ENCODE measurements at regions not wholly inside any gene's neighbourhood (a gene's known extent, or its start where the extent isn't known, plus 50 kb on each side); places are given as distances from the start of the nearest gene placed in this dataset.

- no peak for DNase-seq (ENCODE audit: low spot score)
These were observed 275.1 kb downstream of the CDC5L start for GRCh38 chr6:44662461-44663121.

DNA sequence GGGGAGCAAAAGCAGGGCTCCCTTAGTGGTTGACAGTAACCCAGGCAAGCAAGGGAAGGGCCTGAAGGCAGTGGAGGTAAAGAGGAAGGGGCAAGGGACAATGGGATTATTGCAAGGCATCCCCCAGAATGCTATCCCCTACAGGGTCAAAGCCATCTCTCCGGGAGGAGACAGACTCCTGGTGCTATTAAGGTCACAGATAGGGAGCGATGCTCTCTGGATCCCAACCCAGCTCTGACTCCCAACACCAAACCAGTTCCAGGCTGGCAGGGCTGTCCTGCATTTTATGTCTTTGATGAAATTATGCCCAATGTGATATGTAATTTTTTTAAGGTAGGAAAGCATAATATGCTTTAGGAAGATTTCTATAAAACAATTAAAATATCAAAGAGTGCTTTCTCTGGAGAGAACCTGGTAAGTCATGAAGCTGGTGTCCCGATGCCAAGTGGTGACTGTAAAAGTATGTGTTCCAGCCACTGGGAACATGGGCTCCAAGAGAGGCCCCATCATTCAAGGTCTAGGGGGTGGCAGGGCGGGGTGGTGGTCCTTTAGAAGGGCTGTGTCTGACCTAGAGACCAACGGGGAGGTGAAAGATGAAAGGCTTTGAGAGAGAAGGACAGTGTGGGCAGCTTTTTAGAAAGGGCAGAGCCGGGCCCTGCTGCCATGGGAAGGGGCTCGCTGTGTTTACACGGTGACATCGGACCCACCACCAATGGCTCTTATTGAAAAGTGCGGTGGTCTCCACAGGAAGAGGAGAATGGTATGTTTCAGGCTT, 276.5 kb downstream of the CDC5L start:
- DNase-seq (ENCODE audit: low spot score): no peak

DNA sequence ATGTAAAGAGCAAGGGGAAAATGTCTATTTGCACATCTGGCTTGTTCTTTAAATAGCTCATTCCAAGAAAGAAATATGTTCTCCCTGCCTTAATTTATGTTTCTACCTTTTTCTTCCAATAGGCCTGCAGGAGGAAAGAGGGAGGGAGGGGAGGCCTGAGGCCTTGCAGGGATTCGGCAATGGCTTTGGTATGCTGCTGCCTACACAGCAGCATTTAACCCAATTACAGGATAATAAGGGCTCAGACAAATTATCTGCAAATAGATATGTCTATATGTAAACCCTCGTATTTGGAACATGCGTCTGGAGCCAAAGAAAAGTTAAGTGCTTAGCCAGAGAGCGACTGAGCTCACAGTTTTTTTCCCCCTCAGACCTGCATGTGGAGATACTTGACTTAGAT, 277.2 kb downstream of the CDC5L start:
- no peak for DNase-seq (ENCODE audit: low spot score)

DNA sequence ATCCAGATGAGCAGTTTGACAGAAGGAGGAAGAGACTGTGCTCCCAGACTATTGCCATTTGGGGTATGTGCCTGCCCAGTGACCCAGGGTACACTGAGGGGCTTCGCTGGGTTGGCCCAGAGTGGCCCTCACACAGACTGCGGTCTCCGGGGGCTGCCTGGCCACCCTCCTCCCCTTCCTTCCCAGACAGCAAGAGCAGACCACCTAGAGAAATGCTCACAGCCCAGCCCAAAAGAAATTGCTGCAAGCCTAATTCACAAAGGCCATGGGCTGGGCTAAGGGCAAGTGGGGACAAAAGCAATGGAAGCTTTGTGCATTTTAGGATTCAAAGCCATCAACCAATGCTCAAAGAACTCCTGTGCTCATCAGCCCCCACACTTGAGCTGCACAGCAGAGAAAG, 277.6 kb downstream of the CDC5L start:
- no peak for DNase-seq (ENCODE audit: low spot score)

GRCh38 chr6:44665683-44666082, 278.2 kb downstream of the CDC5L start:
- DNase-seq (ENCODE audit: low spot score): no peak

DNA sequence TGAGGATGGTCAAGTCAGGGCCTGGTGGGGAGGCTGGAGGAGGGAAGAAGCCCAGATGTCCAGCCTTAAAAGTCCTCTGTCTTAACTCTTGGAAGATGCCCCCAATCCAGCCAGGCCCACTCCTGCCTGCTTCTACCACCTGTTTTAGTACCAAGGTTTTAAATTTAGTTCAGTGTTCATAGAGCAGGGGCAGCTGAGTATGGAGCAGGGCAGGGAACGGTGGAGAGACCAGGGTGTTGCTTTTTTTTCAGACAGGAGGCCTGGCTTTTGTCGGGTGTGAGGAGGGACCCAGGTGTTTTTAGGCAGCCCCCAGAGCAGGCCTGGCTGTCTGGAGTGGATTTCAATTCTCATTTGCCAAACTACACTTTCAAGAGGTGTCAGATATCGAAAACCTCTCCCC, 278.8 kb downstream of the CDC5L start:
- DNase-seq (ENCODE audit: low spot score): no peak

DNA sequence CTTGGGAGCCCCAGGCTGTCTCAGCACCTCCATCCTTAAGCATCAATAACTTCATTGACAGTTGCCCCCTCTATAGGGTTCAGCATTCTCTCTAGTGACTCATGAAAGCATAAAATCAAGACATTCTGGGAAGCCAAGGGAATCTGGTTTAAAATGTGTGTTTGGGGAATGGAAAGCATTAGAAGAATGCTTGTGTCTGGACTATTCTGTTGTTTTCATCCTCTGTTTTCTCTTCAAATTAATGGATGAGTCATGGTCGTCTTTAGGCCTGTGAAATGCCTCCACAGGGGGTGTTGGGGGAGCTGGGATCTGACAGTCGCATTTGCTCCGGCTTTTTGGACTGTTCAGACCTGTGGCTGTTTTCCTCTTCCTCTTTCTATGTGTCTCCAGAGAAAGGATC, 279.7 kb downstream of the CDC5L start:
- no peak for DNase-seq (ENCODE audit: low spot score)

- DNase-seq (ENCODE audit: low spot score): no peak
These were observed 280.3 kb downstream of the CDC5L start for GRCh38 chr6:44667668-44668390.

GRCh38 chr6:44668391-44668930, 281.0 kb downstream of the CDC5L start:
- no peak for DNase-seq (ENCODE audit: low spot score)

DNA sequence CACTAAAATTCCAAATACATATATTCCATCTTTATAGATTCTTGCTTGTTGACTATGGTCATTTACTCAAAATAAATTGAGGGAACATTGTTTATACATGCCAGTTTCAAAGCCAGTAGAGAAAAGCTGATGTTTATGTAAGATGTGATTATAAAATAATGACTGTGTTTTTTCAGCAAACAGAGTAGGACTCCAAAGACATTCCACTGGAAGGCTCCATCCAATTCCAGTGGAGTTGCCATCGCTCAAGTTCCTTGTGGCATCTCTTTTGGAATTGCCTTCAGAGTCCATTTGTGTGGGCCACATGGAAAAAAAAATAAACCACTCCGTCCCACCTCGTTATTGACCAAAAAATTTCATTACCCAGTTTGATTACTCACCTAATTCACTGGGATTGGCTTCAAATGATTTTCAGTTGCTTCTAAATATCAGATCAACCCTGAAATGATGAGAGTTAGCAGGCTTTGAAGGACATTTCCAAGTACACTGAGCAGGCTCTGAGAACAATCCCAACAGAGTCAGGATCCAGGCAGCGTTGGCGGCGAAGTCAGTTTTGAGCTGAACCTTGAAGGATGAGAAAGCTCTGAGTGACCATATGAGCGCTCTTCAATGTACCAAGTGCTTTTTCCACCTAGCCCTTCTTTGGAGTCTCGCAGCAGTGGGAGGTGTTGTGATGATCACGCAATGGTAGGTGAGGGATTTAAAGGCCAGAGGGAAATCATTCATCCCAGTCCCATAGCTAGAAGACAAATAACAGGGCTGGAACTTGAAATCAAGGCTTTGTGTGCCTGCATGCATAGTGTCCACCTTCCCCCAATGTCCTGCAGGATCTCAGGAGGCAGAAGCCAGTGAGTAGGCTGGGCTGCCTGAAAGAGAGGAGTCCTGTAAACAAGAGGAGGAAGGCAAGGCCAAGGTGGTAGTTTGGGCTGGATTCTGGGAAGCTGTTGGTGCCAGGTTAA, 281.7 kb downstream of the CDC5L start:
- DNase-seq (ENCODE audit: low spot score): no peak

- DNase-seq (ENCODE audit: low spot score): no peak
These were observed 282.6 kb downstream of the CDC5L start for GRCh38 chr6:44670146-44670545.

DNA sequence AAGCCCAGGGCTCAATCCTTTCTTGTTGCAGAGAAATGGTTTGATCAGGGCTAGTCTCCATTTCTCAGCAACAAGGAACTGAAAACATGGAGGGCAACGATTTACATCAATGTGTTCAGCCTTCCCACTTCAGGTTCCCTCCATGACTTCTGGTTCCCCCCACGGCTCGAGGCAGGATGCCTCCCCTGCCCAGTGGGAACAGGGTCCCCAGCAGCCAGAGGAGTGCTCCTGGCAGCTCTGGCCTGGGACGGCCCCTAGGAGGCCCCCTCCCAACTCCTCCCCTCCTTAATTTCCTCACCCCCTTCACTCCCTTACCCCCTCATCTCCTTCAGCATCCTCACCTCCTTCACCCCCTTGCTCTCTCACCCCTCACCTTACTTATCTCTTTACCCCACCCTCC, 283.8 kb downstream of the CDC5L start:
- no peak for DNase-seq (ENCODE audit: low spot score)

DNA sequence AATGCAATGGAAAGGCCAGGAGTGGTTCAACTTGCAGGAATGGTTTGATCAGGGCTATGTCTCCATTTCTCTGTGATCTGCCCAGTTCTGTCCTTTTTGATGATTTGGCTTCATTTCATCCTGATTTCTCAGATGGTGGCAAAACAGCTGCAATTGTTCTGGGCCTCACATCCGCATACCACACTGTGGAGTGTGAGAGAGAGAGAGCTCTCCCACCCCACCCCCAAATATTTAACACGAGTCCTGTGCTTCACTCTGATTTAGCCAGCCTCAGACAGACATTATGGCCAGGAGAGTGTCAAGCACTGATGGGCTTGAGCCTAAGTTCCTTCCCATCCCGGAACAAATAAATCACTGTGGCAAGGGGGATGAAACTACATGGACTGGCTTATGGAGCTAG, 284.6 kb downstream of the CDC5L start:
- DNase-seq (ENCODE audit: low spot score): no peak

DNA sequence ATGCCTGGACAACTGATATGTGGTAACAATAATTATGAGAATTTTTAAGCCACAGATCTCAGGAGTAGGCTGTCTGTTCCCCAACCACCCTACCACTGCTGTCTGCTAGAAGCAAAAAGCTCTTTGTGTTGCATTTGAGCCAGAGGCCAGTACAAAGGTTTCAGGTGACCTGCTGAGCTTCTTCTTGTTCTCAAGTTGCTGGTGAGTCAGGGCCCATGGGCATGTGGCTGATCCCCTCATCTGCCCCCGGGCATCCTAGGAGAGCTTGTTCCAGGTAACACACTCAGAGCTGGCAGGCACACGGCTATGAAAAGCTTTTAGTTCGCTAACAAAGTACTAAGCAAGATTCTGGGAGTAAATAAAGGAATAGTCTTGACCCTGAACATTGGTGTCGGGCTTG, 285.3 kb downstream of the CDC5L start:
- DNase-seq (ENCODE audit: low spot score): no peak

DNA sequence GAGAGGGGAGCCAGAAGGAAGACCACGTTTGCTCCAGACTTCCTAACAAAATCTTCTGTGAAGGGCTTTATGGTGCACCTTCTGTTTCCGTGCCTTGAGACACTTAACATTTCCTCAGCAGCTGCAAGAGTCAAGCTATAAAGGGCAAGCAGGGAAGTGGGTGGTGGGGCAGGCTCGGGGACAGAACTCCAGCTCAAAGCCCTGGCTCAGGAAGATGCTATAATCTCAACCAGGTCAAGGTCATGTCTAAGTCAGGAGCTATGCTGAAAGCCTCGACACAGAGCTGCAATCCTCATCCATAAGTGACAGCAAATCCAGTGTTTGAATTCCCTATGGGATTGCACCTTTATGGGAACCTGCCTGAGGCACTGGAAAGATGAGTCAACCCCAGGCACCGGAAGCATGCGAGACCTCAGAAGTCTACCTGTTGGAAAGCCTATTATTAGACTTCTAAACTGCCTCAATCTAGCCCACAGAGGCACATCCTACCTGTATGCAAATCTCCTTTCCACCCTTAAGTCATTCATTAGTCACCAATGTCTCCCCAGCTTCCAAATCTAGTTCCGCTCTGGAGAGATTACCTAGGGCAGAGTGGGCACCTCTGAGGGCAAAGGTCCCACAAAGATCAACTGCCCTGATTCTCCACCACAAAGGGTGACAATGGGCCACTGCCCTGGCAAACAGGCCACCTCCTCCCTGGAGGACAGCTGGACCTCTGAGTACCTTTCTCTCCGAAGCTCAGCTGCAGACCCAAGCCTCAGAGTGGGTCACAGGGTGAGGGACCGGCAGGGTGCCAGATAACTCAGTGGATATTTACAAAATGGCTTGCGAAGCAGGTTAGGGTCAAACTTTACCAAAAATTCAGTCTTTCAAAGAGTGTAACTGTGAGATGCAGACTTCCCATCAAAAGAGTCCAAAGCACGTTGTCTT, 287.0 kb downstream of the CDC5L start:
- no peak for DNase-seq (ENCODE audit: low spot score)

GRCh38 chr6:44675449-44675848, 287.9 kb downstream of the CDC5L start:
- DNase-seq (ENCODE audit: low spot score): no peak

GRCh38 chr6:44676246-44676790, 288.8 kb downstream of the CDC5L start:
- DNase-seq (ENCODE audit: low spot score): no peak

DNA sequence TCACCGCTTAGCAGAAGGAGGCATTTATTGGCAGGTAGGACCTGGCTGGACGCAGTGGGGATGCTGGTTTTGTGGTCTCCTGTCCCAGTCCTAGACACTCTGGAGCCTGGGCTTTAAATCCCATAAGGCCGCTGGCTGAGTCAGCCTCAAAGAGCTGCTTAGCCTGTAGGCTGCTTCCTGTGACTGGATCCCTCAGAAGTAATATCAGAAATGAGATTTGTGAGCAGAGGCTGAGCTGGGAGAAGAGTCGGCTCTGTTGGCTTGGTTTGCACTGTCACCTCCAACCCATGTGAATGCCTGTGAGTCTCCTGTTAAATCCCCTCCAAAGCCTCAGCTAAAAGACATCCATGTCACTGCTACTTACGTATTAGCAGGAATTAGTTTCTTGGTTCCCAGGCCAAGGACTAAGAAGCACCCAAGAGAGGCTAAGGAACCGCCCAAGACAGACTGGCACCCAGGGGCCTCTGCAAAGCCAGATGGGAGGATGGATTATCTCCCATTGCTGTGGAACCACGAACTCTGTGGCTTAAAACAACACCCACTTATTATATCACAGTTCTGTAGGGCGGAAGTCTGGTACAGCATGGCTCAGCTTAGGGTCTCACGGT, 289.4 kb downstream of the CDC5L start:
- no peak for DNase-seq (ENCODE audit: low spot score)

- no peak for DNase-seq (ENCODE audit: low spot score)
These were observed 290.9 kb downstream of the CDC5L start for GRCh38 chr6:44678252-44678935.
